Omental fat pad (tissue), 3 donors: ENCODE measurements at regions not wholly inside any gene's neighbourhood (a gene's known extent, or its start where the extent isn't known, plus 50 kb on each side); places are given as distances from the start of the nearest gene placed in this dataset.

Experiments
- ATAC-seq: fragments of 150-250 bp; one replicate; pipeline ENCODE4 v1.9.1; 2016; ENCODE audit warnings: mild to moderate bottlenecking, moderate library complexity; ENCODE audit not compliant: low FRiP score
- DNase-seq: peaks from one replicate; pipeline ENCODE4 v3.0.0-alpha.2; 2019; ENCODE audit warnings: low spot score
- CTCF ChIP-seq, 3 donors: fragments of 450-650 bp; IDR thresholded peaks; one replicate each; pipeline ENCODE4 v1.5.1; 2016 to 2017; ENCODE audit warnings: antibody characterized with exemption in 3 of 3, mild to moderate bottlenecking in 3 of 3, moderate library complexity in 2 of 3

GRCh38 chr4:81930506-81931238 lies 443.1 kb downstream of the HNRNPD start:
- no peak for DNase-seq
- no peak for TF ChIP-seq CTCF (IDR thresholded peaks at IDR 0.05)
- no peak for ATAC-seq

- ATAC-seq, result no peak
- TF ChIP-seq CTCF (IDR thresholded peaks at IDR 0.05), result no peak
- no peak for DNase-seq
Observed at GRCh38 chr4:81923140-81923539, 450.7 kb downstream of the HNRNPD start.

DNA sequence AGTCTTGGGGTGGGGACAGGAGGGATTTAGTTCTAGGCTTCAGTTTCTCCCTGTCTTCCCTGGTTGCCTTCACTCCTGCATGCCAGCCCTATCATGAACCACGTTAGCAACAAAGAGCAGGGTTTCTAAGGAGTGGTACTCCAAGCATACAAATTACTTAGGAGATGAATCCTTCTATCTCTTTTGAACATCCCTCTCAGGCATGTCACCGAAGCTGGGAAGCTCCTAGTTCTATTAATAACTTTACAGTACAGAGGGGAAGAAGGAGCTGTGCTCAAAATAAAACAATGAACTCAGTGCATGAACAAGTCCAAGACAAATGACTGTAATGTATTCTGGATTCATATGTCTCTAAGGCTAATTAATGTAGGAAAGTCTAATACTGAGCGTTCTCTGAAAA lies 450.6 kb upstream of the RASGEF1B start:
- ATAC-seq (no peak), DNase-seq (no peak)
- no peak for TF ChIP-seq CTCF (IDR thresholded peaks at IDR 0.05)

- ATAC-seq (no peak), DNase-seq (no peak)
- no peak for TF ChIP-seq CTCF (IDR thresholded peaks at IDR 0.05)
Observed at GRCh38 chr4:81921751-81922159, 450.0 kb upstream of the RASGEF1B start.

- TF ChIP-seq CTCF (IDR thresholded peaks at IDR 0.05), result no peak
- DNase-seq, result no peak
- ATAC-seq, result no peak
Observed at GRCh38 chr4:81919810-81920209, 448.1 kb upstream of the RASGEF1B start.

- DNase-seq (no peak), ATAC-seq (no peak)
- TF ChIP-seq CTCF (IDR thresholded peaks at IDR 0.05), result no peak
Observed at GRCh38 chr4:81919223-81919622, 447.5 kb upstream of the RASGEF1B start.

DNA sequence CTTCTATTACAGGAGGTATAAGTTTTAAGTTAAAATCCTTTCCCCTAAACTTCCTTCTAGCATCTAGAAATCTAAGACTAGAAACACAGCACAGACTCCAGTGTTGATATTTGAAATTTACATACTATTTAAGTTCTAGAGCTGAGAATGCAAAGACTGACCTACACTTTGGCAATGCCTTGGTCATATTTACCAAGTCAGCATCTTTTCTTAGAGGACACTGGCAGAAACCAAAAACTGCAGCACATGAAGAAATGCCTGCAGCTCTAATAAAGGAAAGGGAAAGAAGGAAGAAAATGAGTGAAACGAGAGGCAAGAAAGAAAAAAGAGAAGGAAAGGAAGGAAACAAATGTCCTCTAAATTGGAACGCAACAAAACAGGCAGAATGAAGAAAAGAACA lies 443.7 kb upstream of the RASGEF1B start:
- TF ChIP-seq CTCF (IDR thresholded peaks at IDR 0.05), result no peak
- ATAC-seq (no peak), DNase-seq (no peak)
